Activated B cell treated with CpG ODN at 0.5 μM for 24 hours (primary cell): ENCODE measurements at regions not wholly inside any gene's neighbourhood (a gene's known extent, or its start where the extent isn't known, plus 50 kb on each side); places are given as distances from the start of the nearest gene placed in this dataset.
"Not testable (repeated sequence)": the region's sequence is repeated elsewhere in the genome, so short reads cannot be mapped to it uniquely, and the experiment has no call there.

Experiments used
- ATAC-seq: fragments of 200-7000 bp; cut with Tn5 transposase; one replicate; pipeline ENCODE4 v1.10.0; 2021; ENCODE audit warnings: low read depth, mild to moderate bottlenecking, moderate library complexity
- CTCF ChIA-PET: fragments of 350-600 bp; sonication (Branson Sonifier 250); formaldehyde crosslinking; loops from one replicate; lab custom pipeline; 2021; ENCODE audit warnings: antibody characterized with exemption; lab: Charles Lee
- POLR2A ChIA-PET: fragments of 350-600 bp; sonication (Branson Sonifier 250); formaldehyde crosslinking; loops from one replicate; lab custom pipeline; 2021; ENCODE audit warnings: antibody characterized with exemption; lab: Charles Lee
- DNase-seq: peaks from one replicate; pipeline ENCODE4 v3.0.0; 2022
- H3K27ac Mint-ChIP-seq: one replicate; pipeline ENCODE4 v1.8.0; 2020; ENCODE audit warnings: mixed read lengths
- H3K27me3 Mint-ChIP-seq: one replicate; pipeline ENCODE4 v1.8.0; 2021; ENCODE audit warnings: mixed read lengths
- H3K36me3 Mint-ChIP-seq: one replicate; pipeline ENCODE4 v1.8.0; 2021; ENCODE audit warnings: low read depth, mixed read lengths
- H3K4me1 Mint-ChIP-seq: one replicate; pipeline ENCODE4 v1.8.0; 2021; ENCODE audit warnings: mixed read lengths
- H3K4me3 Mint-ChIP-seq: one replicate; pipeline ENCODE4 v1.8.0; 2020; ENCODE audit warnings: mild to moderate bottlenecking, mixed read lengths
- H3K9me3 Mint-ChIP-seq: one replicate; pipeline ENCODE4 v1.8.0; 2020; ENCODE audit warnings: mixed read lengths
- intact Hi-C: fragments of 100-400 bp; cut with micrococcal nuclease; formaldehyde crosslinking; loops from one replicate; pipeline ENCODE4 v1.15.1; 2024
- TF ChIP-seq, protein P1 (sequence below): fragments of 200-600 bp; IDR thresholded peaks from one replicate; pipeline ENCODE4 v1.8.0; 2022; ENCODE audit warnings: antibody characterized with exemption, mild to moderate bottlenecking

DNA sequence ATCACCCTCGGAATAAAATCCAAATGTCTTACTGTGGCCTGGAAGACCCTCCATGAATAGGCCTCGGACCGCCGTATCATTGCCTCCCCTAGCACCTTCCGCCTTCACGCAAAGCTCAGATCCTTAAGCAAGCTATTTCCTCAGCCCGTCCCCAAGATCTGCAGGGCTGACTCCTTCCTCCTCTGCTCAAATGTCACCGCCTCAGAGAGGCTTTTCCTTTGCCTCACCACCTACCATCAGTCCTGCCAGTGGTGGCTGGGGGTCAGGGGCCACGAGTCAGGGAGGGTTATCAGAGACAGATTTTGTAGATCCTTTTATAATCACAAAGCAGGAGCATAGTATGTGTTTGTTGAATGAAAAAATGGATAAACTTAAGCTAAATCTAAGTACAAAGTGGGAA is 74.4 kb upstream of the KIF2A start:
- DNase-seq: no peak
- Mint-ChIP-seq H3K9me3 (no peaks in the 10 kb centered on the region), H3K27me3 (peaks cover 5% of the 10 kb centered on the region), H3K27ac (no peak overlapping the region), H3K4me3 (no peak overlapping the region), H3K4me1 (no peaks in the 10 kb centered on the region), H3K36me3 (no peaks in the 10 kb centered on the region)
- ATAC-seq: no peak
- ChIA-PET CTCF (no interaction called here), POLR2A (no interaction called here)
- intact Hi-C loops: no loop called here
- TF ChIP-seq, protein P1, sequence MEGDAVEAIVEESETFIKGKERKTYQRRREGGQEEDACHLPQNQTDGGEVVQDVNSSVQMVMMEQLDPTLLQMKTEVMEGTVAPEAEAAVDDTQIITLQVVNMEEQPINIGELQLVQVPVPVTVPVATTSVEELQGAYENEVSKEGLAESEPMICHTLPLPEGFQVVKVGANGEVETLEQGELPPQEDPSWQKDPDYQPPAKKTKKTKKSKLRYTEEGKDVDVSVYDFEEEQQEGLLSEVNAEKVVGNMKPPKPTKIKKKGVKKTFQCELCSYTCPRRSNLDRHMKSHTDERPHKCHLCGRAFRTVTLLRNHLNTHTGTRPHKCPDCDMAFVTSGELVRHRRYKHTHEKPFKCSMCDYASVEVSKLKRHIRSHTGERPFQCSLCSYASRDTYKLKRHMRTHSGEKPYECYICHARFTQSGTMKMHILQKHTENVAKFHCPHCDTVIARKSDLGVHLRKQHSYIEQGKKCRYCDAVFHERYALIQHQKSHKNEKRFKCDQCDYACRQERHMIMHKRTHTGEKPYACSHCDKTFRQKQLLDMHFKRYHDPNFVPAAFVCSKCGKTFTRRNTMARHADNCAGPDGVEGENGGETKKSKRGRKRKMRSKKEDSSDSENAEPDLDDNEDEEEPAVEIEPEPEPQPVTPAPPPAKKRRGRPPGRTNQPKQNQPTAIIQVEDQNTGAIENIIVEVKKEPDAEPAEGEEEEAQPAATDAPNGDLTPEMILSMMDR: no peak

DNA sequence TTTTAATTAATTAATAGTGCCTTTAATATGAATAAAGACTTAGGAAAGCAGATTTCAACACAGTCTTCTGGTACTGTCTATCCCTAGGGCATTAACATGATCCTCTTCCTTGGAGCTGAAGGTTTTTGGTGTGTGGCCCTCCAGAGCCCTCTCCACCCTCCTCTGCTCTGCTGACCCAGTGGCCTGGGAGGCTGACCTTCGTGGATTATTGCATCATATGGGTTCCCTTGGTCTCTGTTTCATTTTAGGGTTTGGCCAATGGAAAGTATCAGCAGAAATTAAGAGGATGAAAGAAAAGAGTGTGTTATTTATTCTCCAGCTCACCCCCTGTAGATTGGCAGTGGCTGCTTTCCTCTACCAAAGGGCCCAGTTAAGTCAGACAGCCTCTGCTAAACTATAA is 73.8 kb upstream of the KIF2A start:
- H3K36me3 Mint-ChIP-seq, H3K27ac Mint-ChIP-seq, CTCF ChIA-PET: not testable (repeated sequence)

DNA sequence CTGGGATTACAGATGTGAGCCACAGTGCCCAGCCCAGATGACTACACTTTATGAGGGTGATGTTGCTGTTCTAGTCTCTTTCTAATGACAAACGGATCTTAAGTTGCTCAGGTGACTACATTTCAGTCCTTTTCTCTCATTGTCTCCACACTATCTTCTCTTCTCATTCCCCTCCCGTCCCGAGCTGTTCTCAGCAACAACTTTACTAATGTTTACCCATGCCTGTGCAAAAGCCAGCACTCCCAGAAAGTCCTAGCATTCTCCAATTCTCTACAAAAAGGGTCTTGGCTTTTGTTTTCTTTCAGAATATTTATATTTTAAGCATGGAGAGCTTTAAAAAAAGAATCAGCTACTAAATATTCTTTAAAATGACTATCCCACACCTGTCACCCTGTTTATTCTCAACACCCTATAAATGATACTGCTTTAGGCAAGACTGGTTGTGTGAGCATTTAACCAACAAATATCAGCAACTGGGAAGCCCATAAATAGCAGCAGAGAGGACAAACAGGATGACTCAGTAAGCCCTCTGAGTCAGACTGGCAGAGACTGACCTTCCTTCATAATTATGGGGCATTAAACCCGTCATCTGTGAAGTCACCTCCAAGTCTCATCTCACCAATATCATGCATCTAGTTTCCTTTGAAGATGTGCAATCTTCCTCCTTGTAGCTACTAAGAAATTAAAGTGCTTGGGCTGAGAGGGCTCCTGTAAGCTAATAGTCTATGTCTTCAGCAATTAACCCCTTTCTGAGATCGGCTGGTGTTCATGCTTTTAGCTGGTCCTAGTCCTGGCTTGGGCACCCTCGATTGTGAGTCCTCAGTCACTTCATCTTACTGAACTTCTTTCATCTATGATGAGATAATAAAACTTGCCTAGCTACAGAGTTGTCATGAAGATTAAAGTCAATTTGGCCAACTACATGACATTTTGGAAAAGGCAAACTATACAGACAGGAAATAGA is 72.6 kb upstream of the KIF2A start:
- DNase-seq, ATAC-seq, intact Hi-C loops, H3K9me3 Mint-ChIP-seq, H3K27me3 Mint-ChIP-seq, H3K36me3 Mint-ChIP-seq, H3K4me1 Mint-ChIP-seq, POLR2A ChIA-PET, H3K27ac Mint-ChIP-seq, H3K4me3 Mint-ChIP-seq: not testable (repeated sequence)
- CTCF ChIA-PET: interaction anchor here (0.6 kb wide), 1 partner anchor 10 kb away, joined by 3 read pairs; no protein-coding TSS in a partner anchor

More for the DNA sequence above, 73.8 kb upstream of the KIF2A start:
- POLR2A ChIA-PET, DNase-seq, H3K4me1 Mint-ChIP-seq, H3K27me3 Mint-ChIP-seq, intact Hi-C loops, ATAC-seq, H3K4me3 Mint-ChIP-seq, H3K9me3 Mint-ChIP-seq: not testable (repeated sequence)

DNA sequence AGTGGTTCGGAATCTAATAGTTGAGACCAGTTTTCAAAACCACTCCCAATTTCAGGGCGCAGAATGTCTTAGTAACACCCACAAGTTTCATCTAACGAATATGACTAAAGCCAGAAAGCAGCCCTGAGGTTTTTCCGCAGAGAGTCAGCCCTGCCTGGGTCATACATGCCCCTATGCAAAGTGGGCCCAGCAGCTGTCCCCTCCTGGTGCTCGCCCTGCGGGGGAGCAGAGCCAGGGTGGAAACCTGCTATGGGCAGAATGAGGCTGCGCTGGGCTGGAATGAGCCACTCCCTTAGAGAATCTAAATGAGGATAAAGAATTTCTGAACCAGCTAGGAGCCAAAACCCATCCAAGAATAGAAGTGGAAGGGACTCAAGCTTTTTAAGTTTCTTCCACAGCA is 69.4 kb upstream of the KIF2A start:
- H3K36me3 Mint-ChIP-seq, H3K27me3 Mint-ChIP-seq, H3K4me1 Mint-ChIP-seq, H3K27ac Mint-ChIP-seq, intact Hi-C loops, H3K9me3 Mint-ChIP-seq, POLR2A ChIA-PET, H3K4me3 Mint-ChIP-seq, CTCF ChIA-PET, ATAC-seq, DNase-seq: not testable (repeated sequence)

GRCh38 chr5:62237944-62238343 is 68.1 kb upstream of the KIF2A start:
- DNase-seq, H3K27me3 Mint-ChIP-seq, H3K9me3 Mint-ChIP-seq, ATAC-seq, H3K27ac Mint-ChIP-seq, H3K4me3 Mint-ChIP-seq, POLR2A ChIA-PET, H3K36me3 Mint-ChIP-seq, CTCF ChIA-PET, H3K4me1 Mint-ChIP-seq, intact Hi-C loops: not testable (repeated sequence)

GRCh38 chr5:62238584-62238983 is 67.4 kb upstream of the KIF2A start:
- H3K27me3 Mint-ChIP-seq, POLR2A ChIA-PET, H3K36me3 Mint-ChIP-seq, H3K9me3 Mint-ChIP-seq, DNase-seq, ATAC-seq, CTCF ChIA-PET, intact Hi-C loops, H3K4me1 Mint-ChIP-seq, H3K4me3 Mint-ChIP-seq, H3K27ac Mint-ChIP-seq: not testable (repeated sequence)

DNA sequence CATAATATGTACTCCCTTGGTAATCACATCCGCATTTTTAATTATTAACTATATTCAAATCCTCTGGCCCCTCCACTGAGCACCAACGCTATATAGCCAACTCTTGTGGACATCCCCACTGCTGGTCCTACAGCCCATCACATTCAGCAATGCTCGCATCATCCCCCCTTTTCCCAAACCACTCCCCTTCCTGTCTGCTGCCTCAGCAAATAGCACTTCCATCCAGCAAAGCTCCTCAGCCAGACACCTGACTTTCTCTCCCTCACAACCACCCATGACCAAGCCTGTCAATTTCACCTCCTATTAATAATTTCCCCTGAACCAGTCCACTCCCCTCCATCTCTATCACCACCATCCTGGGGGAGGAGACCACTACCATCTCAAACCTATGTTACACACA is 65.5 kb upstream of the KIF2A start:
- H3K27ac Mint-ChIP-seq, H3K9me3 Mint-ChIP-seq, DNase-seq, intact Hi-C loops, H3K4me3 Mint-ChIP-seq, POLR2A ChIA-PET, H3K27me3 Mint-ChIP-seq, H3K4me1 Mint-ChIP-seq, CTCF ChIA-PET, H3K36me3 Mint-ChIP-seq, ATAC-seq: not testable (repeated sequence)

DNA sequence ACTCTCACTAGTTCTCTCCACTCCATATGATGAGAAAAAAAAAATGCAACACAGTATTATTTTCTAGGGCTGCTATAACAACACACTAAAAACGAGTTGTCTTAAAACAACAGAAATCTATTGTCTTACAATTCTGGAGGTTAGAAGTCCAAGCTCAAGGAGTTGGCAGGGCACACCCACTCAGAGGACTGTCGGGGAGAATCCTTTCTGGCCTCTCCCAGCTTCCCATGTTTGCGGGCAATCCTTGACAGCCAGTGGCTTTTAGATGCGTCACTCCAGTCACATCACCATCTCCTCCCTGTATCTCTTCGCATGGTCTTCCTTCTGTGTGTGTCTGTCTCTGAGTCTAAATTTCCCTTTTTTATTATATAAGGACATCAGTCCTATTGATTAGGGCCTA is 64.0 kb upstream of the KIF2A start:
- POLR2A ChIA-PET, H3K9me3 Mint-ChIP-seq, DNase-seq, CTCF ChIA-PET, H3K36me3 Mint-ChIP-seq, H3K4me3 Mint-ChIP-seq, ATAC-seq, H3K27ac Mint-ChIP-seq, H3K27me3 Mint-ChIP-seq, H3K4me1 Mint-ChIP-seq, intact Hi-C loops: not testable (repeated sequence)

DNA sequence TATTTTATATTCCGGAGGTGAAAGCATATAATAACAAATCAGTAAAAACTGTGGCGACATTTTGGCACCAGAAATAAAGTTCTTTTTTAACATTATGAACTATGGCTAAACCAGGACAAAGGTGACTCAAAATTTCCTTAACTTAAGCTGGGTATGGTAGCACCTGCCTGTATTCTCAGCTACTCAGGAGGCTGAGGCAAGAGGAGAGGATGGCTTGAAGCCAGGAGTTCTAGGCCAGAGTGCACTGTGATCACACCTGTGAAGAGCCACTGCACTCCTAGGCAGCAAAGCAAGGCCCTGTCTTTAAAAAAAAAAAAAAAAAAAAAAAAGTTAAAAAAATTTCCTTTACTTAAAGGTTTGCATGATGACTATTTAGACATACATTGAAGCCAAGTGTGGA is 63.0 kb upstream of the KIF2A start:
- CTCF ChIA-PET, H3K27ac Mint-ChIP-seq, POLR2A ChIA-PET, intact Hi-C loops, H3K4me1 Mint-ChIP-seq, H3K4me3 Mint-ChIP-seq, H3K36me3 Mint-ChIP-seq, H3K9me3 Mint-ChIP-seq, DNase-seq, H3K27me3 Mint-ChIP-seq, ATAC-seq: not testable (repeated sequence)

DNA sequence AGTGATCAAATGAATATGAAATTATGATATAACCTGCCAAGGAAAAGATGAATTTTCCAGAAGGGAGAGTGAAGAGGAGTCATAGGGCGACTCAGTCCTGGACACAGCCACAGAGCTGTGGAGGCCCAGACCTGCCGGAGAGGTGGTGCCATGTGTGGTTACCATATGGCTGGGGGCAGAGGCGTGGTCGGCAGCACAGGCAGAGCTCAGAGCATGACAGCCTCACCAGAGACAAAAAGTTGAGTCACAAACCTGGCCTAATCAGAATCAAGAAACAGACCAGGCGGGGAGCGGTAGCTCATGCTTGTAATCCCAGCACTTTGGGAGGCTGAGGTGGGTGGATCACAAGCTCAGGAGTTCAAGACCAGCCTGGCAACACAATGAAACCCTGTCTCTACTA is 57.8 kb upstream of the KIF2A start:
- H3K4me3 Mint-ChIP-seq, H3K27me3 Mint-ChIP-seq, DNase-seq, H3K9me3 Mint-ChIP-seq, H3K27ac Mint-ChIP-seq, ATAC-seq, POLR2A ChIA-PET, intact Hi-C loops, H3K4me1 Mint-ChIP-seq, H3K36me3 Mint-ChIP-seq, CTCF ChIA-PET: not testable (repeated sequence)

DNA sequence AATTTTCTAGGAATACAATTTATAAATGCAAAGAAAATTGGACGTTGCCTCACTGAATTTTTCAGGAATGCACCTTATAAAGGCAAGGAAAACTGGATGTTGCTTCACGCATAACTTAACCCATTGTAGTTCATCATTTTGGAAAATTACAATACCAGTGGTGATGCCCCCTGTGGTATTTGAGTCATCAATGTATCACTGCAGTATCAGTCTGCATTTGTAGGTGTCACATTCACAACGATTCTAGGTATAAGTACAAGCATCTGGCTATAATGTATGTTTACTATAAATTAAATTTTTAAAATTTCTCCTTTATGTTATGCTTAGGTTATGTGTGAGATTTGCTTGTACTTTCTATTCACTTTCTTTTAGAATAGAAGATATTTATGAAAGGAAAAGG is 55.9 kb upstream of the KIF2A start:
- CTCF ChIA-PET, POLR2A ChIA-PET, intact Hi-C loops: not testable (repeated sequence)

More for the DNA sequence above, 55.9 kb upstream of the KIF2A start:
- not testable (repeated sequence) for H3K27me3 Mint-ChIP-seq, H3K4me3 Mint-ChIP-seq, H3K9me3 Mint-ChIP-seq, H3K36me3 Mint-ChIP-seq, ATAC-seq, H3K27ac Mint-ChIP-seq, H3K4me1 Mint-ChIP-seq, DNase-seq
